ENCODE measurements at regions not wholly inside any gene's neighbourhood (a gene's known extent, or its start where the extent isn't known, plus 50 kb on each side); places are given as distances from the start of the nearest gene placed in this dataset.
"Not testable (repeated sequence)": the region's sequence is repeated elsewhere in the genome, so short reads cannot be mapped to it uniquely, and the experiment has no call there.

DNA sequence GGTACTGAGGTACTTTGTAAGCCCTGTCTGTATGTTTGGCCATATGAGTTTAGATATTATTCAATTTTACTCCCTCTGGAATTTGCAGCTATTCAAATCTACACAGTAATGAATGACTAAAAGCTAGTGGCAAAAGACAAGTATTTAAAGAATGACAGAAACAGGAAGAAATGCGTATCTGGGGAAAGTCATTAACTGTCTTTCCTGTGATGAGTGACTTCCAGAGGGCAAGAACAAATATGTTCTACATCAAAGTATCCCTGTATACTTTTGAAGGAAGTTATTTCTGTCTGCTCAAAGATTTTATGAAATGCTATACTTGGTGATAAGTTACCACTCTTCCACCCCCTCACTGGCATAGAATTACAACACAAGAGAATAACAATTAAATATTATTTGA is 489.3 kb upstream of the SOX9 start:
- no peak for DNase-seq (ENCODE audit: low read depth in 2 of 2)

DNA sequence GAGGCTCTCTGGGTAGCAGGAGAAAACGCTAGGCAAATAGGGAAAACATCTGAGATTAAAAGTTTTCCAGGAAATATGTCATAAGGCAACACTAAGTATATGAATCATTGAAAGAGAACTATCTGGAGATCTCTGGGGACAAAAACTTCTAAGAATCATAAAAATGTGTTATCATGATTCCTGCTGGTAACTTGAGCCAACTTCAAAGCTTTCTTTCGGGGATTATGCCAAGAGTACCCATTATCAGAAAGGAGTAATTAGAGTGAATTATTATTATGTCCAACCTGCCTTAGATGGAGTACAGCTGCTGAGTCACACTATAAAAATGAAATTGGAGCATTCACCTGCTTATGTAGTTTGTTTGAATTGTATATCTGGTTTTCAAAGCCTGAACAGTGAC is 488.5 kb upstream of the SOX9 start:
- DNase-seq (ENCODE audit: low read depth in 2 of 2) = no peak

DNA sequence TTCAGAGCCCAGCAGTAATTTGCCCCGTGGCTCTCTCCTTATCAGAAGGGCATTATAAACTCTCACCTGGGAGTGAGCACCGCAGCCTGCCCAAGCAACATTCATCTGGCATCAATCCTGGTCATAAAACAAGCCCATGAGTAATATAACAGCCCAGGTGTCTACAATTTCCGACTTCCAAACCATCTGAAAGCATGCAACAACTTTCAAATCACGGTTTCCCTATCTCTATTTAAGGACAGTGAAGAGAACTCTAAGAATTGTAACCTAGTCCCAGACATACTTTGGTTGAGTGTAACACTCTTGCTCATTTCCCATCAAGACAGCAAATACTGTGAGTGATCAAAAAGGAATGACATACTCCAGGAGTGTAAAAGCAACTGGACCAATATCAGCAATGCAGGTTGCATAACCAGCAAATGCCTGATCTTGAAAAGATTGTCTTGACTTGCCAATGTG is 487.4 kb upstream of the SOX9 start:
- no peak for DNase-seq (ENCODE audit: low read depth in 2 of 2)

DNA sequence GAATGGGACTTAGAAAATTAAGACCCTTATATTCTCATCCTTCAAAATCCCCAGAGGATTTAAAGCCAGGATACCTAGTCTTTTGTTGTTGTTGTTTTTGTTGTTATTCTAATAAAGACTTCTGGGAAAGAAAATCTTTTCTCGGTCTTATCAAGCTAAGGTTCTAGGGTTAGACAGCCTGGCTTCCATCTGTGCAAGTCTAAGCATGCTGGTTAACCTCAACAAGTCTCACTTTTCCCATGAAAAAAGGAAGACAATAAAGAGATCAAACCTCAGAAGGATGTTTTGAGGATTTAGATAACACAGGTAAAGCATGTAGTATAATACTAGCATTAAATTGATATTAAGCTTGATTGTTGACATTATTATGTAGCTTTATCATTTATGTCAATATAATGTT is 486.4 kb upstream of the SOX9 start:
- DNase-seq (ENCODE audit: low read depth in 2 of 2) = no peak

DNA sequence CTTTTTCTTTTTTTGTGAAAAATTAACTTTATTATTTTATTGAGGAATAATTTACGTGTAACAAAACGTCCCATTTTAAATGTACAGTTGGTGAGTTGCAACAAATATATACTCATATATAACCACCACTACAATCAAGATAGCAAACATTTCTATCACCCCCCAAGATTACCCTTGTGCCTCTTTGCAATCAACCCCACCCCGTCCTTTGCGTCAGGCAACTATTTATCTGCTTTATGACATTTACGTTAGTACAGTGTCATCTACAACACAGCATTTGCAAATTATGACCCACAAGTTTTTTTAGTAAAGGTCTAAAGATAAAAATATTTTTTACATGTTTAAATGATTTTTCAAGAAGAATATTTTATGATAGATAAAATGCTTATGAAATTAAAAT is 485.6 kb upstream of the SOX9 start:
- no peak for DNase-seq (ENCODE audit: low read depth in 2 of 2)

DNA sequence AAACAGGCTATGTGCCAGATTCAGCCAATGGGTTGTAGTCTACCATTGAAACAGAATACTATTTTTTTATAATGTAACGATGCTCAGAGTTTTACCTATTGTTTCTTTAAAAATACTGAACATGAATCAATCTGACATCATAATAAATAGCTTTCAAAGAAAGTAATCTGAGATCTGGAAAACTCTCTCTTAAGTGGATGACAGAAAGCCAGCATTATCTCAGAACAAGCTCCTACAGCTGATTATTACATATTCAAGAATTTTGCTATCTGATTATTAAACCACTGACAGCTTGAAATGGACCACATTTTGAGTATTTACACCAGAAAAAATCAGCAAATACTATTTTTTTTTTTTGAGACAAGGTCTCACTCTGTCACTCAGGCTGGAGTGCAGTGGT is 484.2 kb upstream of the SOX9 start:
- no peak for DNase-seq (ENCODE audit: low read depth in 2 of 2)

DNA sequence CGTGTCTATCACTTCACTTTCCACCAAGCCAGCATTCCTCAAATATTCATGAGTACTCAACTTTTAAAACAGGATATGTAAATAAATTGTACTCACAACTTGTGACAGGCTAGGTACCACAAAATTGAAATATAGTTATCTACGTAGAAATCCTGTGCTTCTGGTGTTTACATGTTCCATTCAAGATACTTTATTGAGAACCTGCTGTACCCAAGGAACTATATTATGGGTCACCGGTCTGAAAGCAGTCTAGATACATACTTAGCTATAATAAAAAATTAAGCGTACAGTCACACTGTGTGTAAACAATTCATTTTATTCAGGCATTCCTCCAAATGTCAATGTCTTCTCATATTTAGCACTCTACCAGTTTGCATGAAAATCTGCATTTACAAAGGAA is 482.2 kb upstream of the SOX9 start:
- no peak for DNase-seq (ENCODE audit: low read depth in 2 of 2)

DNA sequence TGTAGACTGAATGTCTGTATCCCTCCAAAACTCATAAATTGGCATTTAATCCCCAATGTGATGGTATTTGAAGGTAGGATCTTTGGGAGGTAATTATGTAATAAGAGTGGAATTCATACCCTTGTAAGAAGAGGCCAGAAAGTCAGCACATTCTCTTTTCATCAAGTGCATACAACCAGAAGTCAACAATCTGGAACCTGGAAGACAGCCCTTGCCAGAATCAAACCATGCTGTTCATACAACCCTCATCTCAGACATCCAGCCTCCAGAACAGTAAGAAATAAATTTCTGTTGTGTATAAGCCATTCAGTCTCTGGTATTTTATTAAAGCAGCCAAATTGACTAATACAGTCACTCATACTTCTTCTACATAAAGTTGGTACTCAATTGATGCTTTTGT is 481.0 kb upstream of the SOX9 start:
- no peak for DNase-seq (ENCODE audit: low read depth in 2 of 2)

DNA sequence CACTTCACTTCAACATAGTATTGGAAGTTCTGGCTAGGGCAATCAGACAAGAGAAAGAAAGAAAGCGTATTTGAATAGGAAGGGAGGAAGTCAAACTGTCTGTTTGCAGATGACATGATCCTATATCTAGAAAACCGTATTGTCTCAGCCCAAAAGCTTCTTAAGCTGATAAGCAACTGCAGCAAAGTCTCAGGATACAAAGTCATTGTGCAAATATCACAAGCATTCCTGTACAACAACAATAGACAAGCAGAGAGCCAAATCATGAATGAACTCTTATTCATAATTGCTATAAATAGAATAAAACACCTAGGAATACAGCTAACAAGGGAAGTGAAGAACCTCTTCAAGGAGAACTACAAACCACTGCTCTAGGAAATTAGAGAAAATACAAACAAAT is 473.9 kb upstream of the SOX9 start:
- DNase-seq (ENCODE audit: low read depth in 2 of 2) = not testable (repeated sequence)

DNA sequence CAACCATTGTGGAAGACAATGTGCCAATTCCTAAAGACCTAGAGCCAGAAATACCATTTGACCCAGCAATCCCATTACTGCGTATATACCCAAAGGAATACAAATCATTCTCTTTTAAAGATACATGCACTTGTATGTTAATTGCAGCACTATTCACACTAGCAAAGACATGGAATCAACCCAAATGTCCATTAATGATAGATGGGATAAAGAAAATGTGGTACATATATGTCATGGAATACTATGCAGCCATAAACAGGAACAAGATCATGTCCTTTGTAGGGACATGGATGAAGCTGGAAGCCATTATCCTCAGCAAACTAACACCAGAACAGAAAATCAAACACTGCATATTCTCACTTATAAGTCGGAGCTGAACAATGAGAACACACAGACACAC is 472.5 kb upstream of the SOX9 start:
- not testable (repeated sequence) for DNase-seq (ENCODE audit: low read depth in 2 of 2)

DNA sequence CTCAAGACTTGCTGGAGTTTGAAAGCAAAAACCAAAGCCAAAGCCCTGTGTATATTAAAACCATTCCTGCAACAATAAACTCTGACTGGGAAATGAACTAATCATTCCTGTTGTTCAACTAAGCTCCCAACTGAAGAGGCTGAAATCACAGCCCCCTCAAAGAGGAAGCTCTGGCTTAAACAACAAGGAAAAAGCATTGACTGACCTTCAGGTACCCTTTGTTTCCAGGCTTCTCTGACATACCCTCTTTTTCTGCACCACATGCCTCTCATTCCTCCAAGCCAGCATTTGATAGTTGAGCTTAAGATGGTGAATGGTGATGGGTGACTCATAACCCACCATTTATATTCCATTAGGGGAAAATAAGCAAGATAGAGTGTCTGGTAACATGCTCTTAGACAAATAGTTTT is 470.9 kb upstream of the SOX9 start:
- DNase-seq (ENCODE audit: low read depth in 2 of 2) = no peak

DNA sequence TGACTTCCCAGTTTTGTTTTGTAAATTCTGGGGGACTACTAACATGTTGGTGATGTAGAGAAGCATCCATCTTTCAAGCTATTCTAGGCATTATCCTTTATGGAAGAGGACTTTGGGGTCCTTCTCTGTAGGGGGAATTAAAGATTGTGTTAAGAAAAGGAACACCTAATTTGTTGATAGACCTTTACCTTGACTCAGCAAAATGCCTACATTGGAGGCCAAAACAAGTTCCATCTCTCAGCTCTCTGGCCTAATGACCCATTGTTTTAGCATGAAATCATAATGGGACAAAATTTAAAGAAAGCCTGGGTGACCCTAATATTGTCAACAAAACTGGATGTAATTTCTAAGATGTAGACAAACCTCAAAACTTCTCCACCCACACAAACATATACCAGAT is 465.3 kb upstream of the SOX9 start:
- no peak for DNase-seq (ENCODE audit: low read depth in 2 of 2)

DNA sequence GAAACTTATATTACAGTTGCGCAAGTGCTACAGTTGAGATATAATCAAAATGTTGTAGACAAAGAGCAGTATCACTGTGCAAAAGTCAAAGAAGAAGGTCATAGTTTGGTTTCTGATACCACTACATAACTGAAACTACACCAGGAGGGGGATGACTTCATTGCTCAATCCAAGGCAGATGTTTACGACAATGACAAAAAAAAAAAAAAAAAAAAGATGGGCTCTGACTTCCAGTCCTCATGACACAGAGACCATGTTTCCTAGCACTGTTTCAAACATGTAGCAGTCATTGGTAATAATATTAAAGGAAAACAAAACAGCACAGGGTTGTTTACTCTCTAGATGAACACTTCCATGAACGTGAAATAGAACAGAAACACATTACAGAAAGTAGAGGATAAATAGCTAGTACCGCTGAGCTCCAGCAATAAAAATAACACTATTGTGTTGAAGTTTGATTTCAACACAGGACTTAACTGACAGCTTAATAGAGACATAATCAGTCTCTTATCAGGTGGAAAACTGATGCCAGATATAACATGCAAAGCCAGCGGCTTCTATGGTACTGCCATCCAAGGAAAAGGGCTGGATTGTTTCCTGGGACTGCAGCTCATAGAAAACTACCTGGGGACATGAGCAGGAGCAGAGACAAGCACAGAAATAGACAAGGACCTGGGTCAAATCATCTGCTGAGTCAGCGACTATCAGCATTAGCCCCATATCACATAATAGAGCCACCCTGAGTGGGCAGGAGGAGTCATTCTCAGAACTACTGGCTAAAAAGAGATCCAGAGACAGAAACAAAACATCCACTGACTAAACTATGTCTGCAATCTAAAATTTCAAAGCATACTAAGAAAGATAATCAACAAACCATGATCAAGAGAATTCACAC is 463.6 kb upstream of the SOX9 start:
- DNase-seq (ENCODE audit: low read depth in 2 of 2) = no peak

DNA sequence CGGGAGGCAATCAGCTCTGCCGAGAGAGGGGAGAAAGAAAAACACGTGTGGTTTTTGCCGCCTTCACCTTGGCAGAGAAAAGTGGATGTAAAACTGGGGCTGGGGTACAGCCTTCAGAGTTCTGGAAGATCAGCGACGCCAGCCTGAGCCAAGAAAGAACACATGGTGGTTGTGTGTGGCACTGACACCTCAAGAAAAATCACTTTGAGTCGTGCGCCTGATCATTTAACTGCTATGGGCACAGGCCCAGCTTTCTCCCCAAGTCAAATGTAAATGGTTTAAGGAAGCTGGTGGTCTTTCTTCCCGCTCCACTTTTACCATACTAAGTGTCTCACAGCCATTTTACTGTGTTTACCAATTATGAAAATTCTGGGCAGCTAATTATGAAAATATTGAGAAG is 461.8 kb upstream of the SOX9 start:
- DNase-seq (ENCODE audit: low read depth in 2 of 2) = no peak

DNA sequence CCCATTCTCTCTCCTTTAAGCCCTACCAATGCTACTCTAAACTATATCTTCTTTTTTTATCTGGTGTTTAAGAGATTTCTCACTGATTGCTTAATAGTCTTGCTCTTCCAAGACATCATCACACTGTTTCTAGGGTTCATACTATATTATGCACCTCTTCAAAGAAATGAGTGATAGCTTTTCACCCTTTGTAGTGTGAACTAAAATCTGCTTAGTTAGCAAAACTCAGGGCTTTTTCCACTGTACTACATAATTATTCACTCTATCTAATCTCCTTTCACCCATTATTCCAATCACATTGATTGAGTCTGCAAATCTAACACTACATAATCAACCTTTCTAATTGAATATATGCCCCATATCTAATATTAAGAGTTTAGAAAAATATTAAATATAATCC is 456.0 kb upstream of the SOX9 start:
- DNase-seq (ENCODE audit: low read depth in 2 of 2) = no peak

DNA sequence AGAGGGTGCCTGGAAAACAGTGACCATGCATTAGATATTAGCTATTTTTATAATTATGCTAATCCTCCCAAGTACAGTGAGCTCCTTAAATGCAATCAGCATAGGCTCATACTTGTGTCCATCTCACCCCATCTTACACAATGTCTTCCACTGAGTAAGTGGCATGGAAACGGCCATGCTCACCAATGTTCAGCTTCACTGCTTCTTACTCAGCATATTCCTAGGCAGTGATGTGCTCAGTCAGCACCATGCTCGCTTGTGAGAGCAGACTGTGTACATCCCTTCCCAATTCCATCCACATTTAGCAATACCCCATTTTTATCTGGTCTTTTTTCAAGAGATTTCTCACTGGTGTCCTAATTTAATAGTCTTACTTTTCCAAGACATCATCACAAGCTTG is 454.8 kb upstream of the SOX9 start:
- no peak for DNase-seq (ENCODE audit: low read depth in 2 of 2)

DNA sequence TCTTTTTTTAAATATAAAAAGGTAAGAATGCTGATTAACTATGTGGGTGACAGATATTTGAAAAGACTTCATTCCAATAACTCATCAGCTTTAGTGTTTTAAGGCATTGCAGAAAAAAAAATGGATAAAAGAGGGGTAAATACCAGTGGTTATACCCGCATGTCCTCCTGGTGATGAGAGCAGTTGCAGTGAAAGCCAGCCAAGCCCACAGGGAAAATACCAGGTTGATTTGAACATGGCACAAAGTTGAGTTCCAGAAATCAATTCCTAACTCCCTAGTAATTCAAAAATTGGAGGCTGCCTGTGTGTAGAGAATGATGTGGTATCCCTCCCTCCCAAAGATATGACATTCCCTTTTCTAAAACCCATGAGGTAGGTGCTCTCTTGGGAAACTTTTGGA is 453.2 kb upstream of the SOX9 start:
- no peak for DNase-seq (ENCODE audit: low read depth in 2 of 2)

DNA sequence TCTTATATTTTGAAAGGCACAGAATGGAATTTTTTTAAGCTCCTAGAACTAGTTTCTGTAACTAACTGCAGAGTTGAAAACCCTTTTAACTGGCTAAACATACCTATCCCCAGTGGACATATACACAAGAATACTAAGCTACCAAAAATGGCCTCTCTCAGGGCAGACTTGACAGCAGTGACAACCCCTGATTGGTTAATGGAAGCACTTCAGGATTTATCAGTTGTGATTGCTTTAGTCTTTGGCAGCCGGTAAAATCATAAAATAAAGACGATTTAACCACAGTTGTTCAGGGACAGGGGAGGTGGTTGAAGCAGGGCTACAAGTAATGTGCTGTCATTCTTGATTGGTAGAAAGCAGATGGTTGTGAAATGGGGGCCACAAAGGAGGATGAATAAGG is 452.0 kb upstream of the SOX9 start:
- no peak for DNase-seq (ENCODE audit: low read depth in 2 of 2)

DNA sequence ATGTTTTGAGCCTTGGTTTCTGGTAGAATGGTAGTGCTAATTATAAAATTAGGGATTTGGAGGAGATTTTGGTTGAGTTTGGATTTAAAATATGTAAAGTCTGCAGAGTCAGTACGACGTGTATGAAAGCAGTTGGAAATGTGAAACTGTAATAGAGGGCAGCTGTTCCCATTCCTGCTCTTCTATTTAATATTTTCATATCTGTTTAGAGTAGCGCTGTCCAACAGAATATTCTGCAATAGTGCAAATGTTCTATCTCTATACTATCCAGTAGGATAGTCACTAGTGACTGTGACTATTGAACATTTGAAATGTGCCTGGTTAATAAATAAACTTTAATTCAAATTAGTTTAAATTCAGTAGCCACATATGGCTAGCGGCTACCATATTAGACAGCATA is 443.4 kb upstream of the SOX9 start:
- no peak for DNase-seq (ENCODE audit: low read depth in 2 of 2)

DNA sequence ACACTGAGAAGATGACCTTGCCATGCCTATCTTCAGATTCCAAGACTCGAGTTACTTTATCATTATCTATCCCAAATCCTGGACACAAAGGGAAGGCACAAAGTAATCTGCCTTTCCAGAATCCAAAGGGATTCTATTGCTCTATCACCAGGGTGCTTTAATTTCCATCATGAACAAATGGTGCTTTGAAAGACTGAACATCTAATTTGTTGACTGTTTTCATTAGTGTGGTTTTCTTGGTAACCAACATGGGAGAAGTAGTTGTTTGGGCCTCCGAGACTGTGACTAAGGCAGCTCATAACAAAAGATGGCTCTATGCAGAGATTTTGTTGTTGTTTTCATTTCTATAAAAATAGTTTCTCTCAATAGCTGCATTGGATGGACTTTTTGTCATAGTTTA is 441.0 kb upstream of the SOX9 start:
- no peak for DNase-seq (ENCODE audit: low read depth in 2 of 2)

DNA sequence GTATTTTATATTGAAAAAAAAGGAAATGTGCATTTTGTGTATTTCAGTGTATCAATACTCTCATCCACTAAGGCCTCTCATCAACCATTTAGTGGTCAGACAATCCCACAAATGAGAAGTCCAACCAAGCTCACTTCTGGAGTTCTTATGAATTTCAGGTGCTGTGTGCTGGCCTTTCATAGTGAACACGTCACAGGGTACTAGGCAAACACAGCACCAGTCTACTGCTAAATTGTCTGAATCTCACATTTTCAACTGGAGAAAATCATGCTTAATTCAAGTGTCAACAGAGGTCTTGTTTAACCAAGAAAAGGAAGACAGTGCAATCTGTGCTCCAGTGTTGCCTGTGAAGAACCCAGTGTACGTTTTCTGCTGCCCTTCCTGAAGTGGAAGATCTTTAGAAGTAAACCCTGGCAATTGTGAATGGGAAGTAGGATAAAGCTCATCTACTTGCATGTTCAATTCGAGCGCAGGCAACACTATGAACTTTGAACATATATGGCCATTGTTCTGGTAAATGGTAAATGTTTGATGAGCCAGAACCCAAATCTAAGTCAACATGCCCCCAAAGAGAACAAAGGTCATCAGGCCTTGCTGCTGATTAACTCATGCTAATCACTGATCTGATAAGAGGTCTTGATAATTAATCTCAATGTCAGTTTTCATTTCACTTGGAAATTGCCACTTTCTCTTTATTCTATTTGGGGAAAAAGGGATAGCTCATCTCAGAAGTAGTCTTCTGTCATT is 439.2 kb upstream of the SOX9 start:
- no peak for DNase-seq (ENCODE audit: low read depth in 2 of 2)

DNA sequence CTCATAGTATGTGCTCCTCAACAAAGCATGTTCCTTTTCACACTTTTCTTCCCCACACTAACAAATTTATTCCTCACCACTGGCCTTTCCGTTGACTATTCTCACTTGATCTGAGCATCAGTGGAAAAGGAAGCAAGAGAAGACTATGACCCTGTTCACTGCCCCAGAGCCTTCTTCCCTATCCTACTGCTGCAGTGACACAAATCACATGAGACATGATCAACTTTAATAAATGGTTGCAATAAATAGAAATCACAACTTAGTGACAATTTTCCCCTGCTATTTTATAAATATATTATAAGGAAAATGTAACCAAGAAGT is 438.7 kb upstream of the SOX9 start:
- no peak for DNase-seq (ENCODE audit: low read depth in 2 of 2)

DNA sequence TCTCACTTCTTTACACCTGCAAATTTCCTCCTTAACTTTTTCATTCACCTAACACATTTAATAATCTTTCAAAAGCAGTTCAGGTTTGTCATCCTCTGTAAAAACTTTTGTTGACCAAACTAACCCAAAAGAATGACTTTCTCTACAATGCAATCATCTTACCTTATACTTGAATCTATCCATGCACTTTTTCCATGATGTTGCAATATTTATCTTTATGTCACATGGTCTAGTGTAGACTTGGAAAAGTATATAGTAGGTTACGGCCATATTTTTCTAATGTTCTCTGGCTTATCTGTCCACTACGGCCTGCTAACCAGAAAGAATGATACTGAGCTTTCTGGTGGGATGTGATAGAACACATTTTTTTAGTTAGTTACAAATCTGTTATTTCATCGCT is 431.0 kb upstream of the SOX9 start:
- no peak for DNase-seq (ENCODE audit: low read depth in 2 of 2)

Measured in stimulated activated CD8-positive, alpha-beta memory T cell treated with anti-CD3 and anti-CD28 coated beads, Interleukin-2, amount 100 ng/mL, for 1 hour (primary cell).